ENCODE measurements at regions not wholly inside any gene's neighbourhood (a gene's known extent, or its start where the extent isn't known, plus 50 kb on each side); places are given as distances from the start of the nearest gene placed in this dataset.

- Histone ChIP-seq H3K27me3 (ENCODE audit: insufficient read depth, low read length) (no peaks in the 10 kb centered on the region), H3K9me3 (ENCODE audit: insufficient read depth, low read depth, low read length) (no peaks in the 10 kb centered on the region), H4K20me1 (ENCODE audit: insufficient read depth, low read length) (no peaks in the 10 kb centered on the region), H3K4me3 (ENCODE audit: insufficient read depth, low read depth, low read length) (no peak overlapping the region), H3K4me1 (ENCODE audit: insufficient read depth, low read length) (peaks cover 54% of the 10 kb centered on the region), H3K79me2 (ENCODE audit: insufficient read depth, low read length) (peaks cover 10% of the 10 kb centered on the region), H3K36me3 (ENCODE audit: insufficient read depth, low read length) (no peaks in the 10 kb centered on the region), H3K4me2 (ENCODE audit: low read length) (no peak overlapping the region), H2AFZ (ENCODE audit: low read depth, low read length) (no peak overlapping the region), H3K9ac (ENCODE audit: low read length) (no peak overlapping the region), H3K27ac (ENCODE audit: low read depth, low read length) (peak overlapping the region; percentile 97)
- no peak for DNase-seq (ENCODE audit: low read depth)
- peak; percentile 23 for FAIRE-seq
- H3K4me3 Mint-ChIP-seq (ENCODE audit: unreplicated experiment): no peak overlapping the region
- no peaks in the 10 kb centered on the region for H3K9me3 Mint-ChIP-seq (ENCODE audit: unreplicated experiment)
- peaks cover 6% of the 10 kb centered on the region for H3K36me3 Mint-ChIP-seq (ENCODE audit: low read depth, unreplicated experiment)
- peaks cover 22% of the 10 kb centered on the region for H3K4me1 Mint-ChIP-seq (ENCODE audit: low read depth, unreplicated experiment)
- TF ChIP-seq EZH2 (IDR thresholded peaks at IDR 0.05; ENCODE audit: insufficient read depth, low read length) (no peak), CTCF (IDR thresholded peaks at IDR 0.05; ENCODE audit: insufficient read depth, low read depth, low read length) (no peak)
- H3K27me3 Mint-ChIP-seq (ENCODE audit: low read depth, unreplicated experiment): no peaks in the 10 kb centered on the region
- no peak overlapping the region for H3K27ac Mint-ChIP-seq (ENCODE audit: unreplicated experiment)
Measured at GRCh38 chr22:27222178-27222577, 564.8 kb downstream of the MIAT start.

- Histone ChIP-seq H3K27ac (ENCODE audit: low read depth, low read length) (peak overlapping the region; percentile 97), H4K20me1 (ENCODE audit: insufficient read depth, low read length) (no peaks in the 10 kb centered on the region), H3K4me2 (ENCODE audit: low read length) (peak overlapping the region; percentile 83), H2AFZ (ENCODE audit: low read depth, low read length) (no peak overlapping the region), H3K9me3 (ENCODE audit: insufficient read depth, low read depth, low read length) (no peaks in the 10 kb centered on the region), H3K36me3 (ENCODE audit: insufficient read depth, low read length) (no peaks in the 10 kb centered on the region), H3K27me3 (ENCODE audit: insufficient read depth, low read length) (no peaks in the 10 kb centered on the region), H3K9ac (ENCODE audit: low read length) (peak overlapping the region; percentile 90), H3K79me2 (ENCODE audit: insufficient read depth, low read length) (peaks cover 10% of the 10 kb centered on the region), H3K4me3 (ENCODE audit: insufficient read depth, low read depth, low read length) (peak overlapping the region; percentile 29), H3K4me1 (ENCODE audit: insufficient read depth, low read length) (peaks cover 54% of the 10 kb centered on the region)
- Mint-ChIP-seq H3K36me3 (ENCODE audit: low read depth, unreplicated experiment) (peaks cover 2% of the 10 kb centered on the region), H3K4me1 (ENCODE audit: low read depth, unreplicated experiment) (peaks cover 20% of the 10 kb centered on the region), H3K4me3 (ENCODE audit: unreplicated experiment) (no peak overlapping the region), H3K27me3 (ENCODE audit: low read depth, unreplicated experiment) (no peaks in the 10 kb centered on the region), H3K27ac (ENCODE audit: unreplicated experiment) (no peak overlapping the region), H3K9me3 (ENCODE audit: unreplicated experiment) (peaks cover 7% of the 10 kb centered on the region)
- peak; percentile 100 for FAIRE-seq
- no peak for TF ChIP-seq CTCF (IDR thresholded peaks at IDR 0.05; ENCODE audit: insufficient read depth, low read depth, low read length)
- TF ChIP-seq EZH2 (IDR thresholded peaks at IDR 0.05; ENCODE audit: insufficient read depth, low read length): no peak
- peak; percentile 100 for DNase-seq (ENCODE audit: low read depth)
Measured at GRCh38 chr22:27223317-27224177, 566.2 kb downstream of the MIAT start.

Measured in astrocyte (in vitro differentiated cells and primary cell).